GM20000 (cell line): ENCODE measurements at regions not wholly inside any gene's neighbourhood (a gene's known extent, or its start where the extent isn't known, plus 50 kb on each side); places are given as distances from the start of the nearest gene placed in this dataset.
"Not testable (repeated sequence)": the region's sequence is repeated elsewhere in the genome, so short reads cannot be mapped to it uniquely, and the experiment has no call there.

Experiments
- DNase-seq: peaks from one replicate; pipeline ENCODE4 v3.0.0; 2012; ENCODE audit warnings: low spot score
- CTCF ChIP-seq: IDR thresholded peaks from 2 replicates; pipeline ENCODE4 v1.5.1; 2012; ENCODE audit warnings: mild to moderate bottlenecking, control low read depth; ENCODE audit errors: extremely low read depth, missing control alignments

GRCh38 chr17:68143425-68143824, 104.4 kb upstream of the AMZ2 start:
- no peak for TF ChIP-seq CTCF
- DNase-seq: peak; percentile 20

- DNase-seq: no peak
- no peak for TF ChIP-seq CTCF
Measured at GRCh38 chr17:68145088-68145487, 102.8 kb upstream of the AMZ2 start.

GRCh38 chr17:68148936-68149335, 98.9 kb upstream of the AMZ2 start:
- no peak for TF ChIP-seq CTCF
- DNase-seq: no peak

GRCh38 chr17:68152161-68152571, 95.7 kb upstream of the AMZ2 start:
- DNase-seq: no peak
- no peak for TF ChIP-seq CTCF

GRCh38 chr17:68155692-68156091, 92.2 kb upstream of the AMZ2 start:
- no peak for TF ChIP-seq CTCF
- DNase-seq: no peak

GRCh38 chr17:68161644-68162428, 86.0 kb upstream of the AMZ2 start:
- no peak for DNase-seq
- no peak for TF ChIP-seq CTCF

- not testable (repeated sequence) for DNase-seq
Measured at GRCh38 chr17:68168273-68169164, 79.3 kb upstream of the AMZ2 start.

- not testable (repeated sequence) for DNase-seq
Measured at GRCh38 chr17:68169165-68169821, 78.5 kb upstream of the AMZ2 start.
